ENCODE measurements at regions not wholly inside any gene's neighbourhood (a gene's known extent, or its start where the extent isn't known, plus 50 kb on each side); places are given as distances from the start of the nearest gene placed in this dataset.

DNA sequence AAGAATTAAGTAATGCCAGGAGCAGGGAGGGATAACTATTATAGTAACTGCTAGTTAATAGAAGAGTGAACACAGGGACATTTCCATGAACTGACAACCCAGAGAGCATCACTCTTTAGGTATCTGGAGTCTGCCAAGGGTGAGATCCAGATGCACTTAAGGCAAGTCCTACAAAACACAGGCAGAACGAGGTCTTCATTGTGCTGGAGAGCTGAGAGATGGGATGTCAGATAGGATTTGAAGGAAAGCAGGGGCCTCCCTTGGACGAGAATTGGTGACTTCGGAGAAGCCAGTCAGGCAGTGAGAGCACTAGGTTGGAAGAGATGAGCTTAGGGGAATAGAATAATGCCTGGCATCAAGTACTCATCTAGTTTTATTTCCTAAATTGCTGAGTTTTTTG, 684.5 kb downstream of the GATA3 start:
- TF ChIP-seq, protein P1, sequence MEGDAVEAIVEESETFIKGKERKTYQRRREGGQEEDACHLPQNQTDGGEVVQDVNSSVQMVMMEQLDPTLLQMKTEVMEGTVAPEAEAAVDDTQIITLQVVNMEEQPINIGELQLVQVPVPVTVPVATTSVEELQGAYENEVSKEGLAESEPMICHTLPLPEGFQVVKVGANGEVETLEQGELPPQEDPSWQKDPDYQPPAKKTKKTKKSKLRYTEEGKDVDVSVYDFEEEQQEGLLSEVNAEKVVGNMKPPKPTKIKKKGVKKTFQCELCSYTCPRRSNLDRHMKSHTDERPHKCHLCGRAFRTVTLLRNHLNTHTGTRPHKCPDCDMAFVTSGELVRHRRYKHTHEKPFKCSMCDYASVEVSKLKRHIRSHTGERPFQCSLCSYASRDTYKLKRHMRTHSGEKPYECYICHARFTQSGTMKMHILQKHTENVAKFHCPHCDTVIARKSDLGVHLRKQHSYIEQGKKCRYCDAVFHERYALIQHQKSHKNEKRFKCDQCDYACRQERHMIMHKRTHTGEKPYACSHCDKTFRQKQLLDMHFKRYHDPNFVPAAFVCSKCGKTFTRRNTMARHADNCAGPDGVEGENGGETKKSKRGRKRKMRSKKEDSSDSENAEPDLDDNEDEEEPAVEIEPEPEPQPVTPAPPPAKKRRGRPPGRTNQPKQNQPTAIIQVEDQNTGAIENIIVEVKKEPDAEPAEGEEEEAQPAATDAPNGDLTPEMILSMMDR (IDR thresholded peaks at IDR 0.05): no peak
- no peak for TF ChIP-seq POLR2A (IDR thresholded peaks at IDR 0.05)

Data from esophagus squamous epithelium (tissue), 4 donors.